Stimulated activated CD8-positive, alpha-beta memory T cell treated with anti-CD3 and anti-CD28 coated beads, Interleukin-12 subunit alpha, Interleukin-12 subunit beta, amount 100 ng/mL, for 4 hours (primary cell): ENCODE measurements at regions not wholly inside any gene's neighbourhood (a gene's known extent, or its start where the extent isn't known, plus 50 kb on each side); places are given as distances from the start of the nearest gene placed in this dataset.

Source experiments
- DNase-seq: peaks from one replicate; pipeline ENCODE4 v3.0.0-alpha.2; 2020; ENCODE audit warnings: low read depth

- no peak for DNase-seq
Observed at GRCh38 chr2:47265158-47265557, 88.8 kb upstream of the CALM2 start.

- DNase-seq, result no peak
Observed at GRCh38 chr2:47264686-47265085, 88.4 kb upstream of the CALM2 start.

- no peak for DNase-seq
Observed at GRCh38 chr2:47264143-47264542, 87.8 kb upstream of the CALM2 start.

GRCh38 chr2:47262657-47263056 lies 86.3 kb upstream of the CALM2 start:
- DNase-seq, result no peak

GRCh38 chr2:47260971-47261370 lies 84.7 kb upstream of the CALM2 start:
- no peak for DNase-seq

GRCh38 chr2:47259829-47260228 lies 83.5 kb upstream of the CALM2 start:
- no peak for DNase-seq

GRCh38 chr2:47257946-47258348 lies 81.6 kb upstream of the CALM2 start:
- no peak for DNase-seq

GRCh38 chr2:47256416-47257087 lies 80.2 kb upstream of the CALM2 start:
- DNase-seq, result no peak

GRCh38 chr2:47255794-47256193 lies 79.5 kb upstream of the CALM2 start:
- DNase-seq, result no peak

GRCh38 chr2:47254464-47254863 lies 78.2 kb upstream of the CALM2 start:
- no peak for DNase-seq

- no peak for DNase-seq
Observed at GRCh38 chr2:47253447-47253846, 77.1 kb upstream of the CALM2 start.

GRCh38 chr2:47251404-47251675 lies 75.0 kb upstream of the CALM2 start:
- no peak for DNase-seq

GRCh38 chr2:47250586-47251403 lies 74.5 kb upstream of the CALM2 start:
- DNase-seq, result no peak

GRCh38 chr2:47249931-47250330 lies 73.6 kb upstream of the CALM2 start:
- DNase-seq, result no peak

- no peak for DNase-seq
Observed at GRCh38 chr2:47249157-47249900, 73.0 kb upstream of the CALM2 start.

- DNase-seq, result no peak
Observed at GRCh38 chr2:47243596-47244323, 67.4 kb upstream of the CALM2 start.

GRCh38 chr2:47241715-47242114 lies 65.4 kb upstream of the CALM2 start:
- no peak for DNase-seq

GRCh38 chr2:47239119-47239969 lies 63.0 kb upstream of the CALM2 start:
- no peak for DNase-seq

GRCh38 chr2:47238638-47239037 lies 62.3 kb upstream of the CALM2 start:
- DNase-seq, result no peak

- no peak for DNase-seq
Observed at GRCh38 chr2:47237375-47238334, 61.3 kb upstream of the CALM2 start.
